Subcutaneous abdominal adipose tissue (tissue), 5 donors: ENCODE measurements at regions not wholly inside any gene's neighbourhood (a gene's known extent, or its start where the extent isn't known, plus 50 kb on each side); places are given as distances from the start of the nearest gene placed in this dataset.

ENCODE experiments used
- H3K27ac ChIP-seq: one replicate; pipeline ENCODE4 v1.7.0; 2013; ENCODE audit warnings: low read depth, mild to moderate bottlenecking, inconsistent platforms, low read length, moderate library complexity
- H3K27me3 ChIP-seq, 5 donors: one replicate each; pipeline ENCODE4 v1.7.0; 2013; ENCODE audit warnings: low read length in 5 of 5, inconsistent platforms in 1 of 5; ENCODE audit not compliant: control insufficient read depth in 5 of 5, insufficient read depth in 4 of 5
- H3K36me3 ChIP-seq, 5 donors: one replicate each; pipeline ENCODE4 v1.7.0; 2013; ENCODE audit warnings: low read length in 5 of 5; ENCODE audit not compliant: control insufficient read depth in 5 of 5, insufficient read depth in 5 of 5
- H3K4me1 ChIP-seq, 5 donors: one replicate each; pipeline ENCODE4 v1.7.0; 2013; ENCODE audit warnings: low read length in 5 of 5, mild to moderate bottlenecking in 3 of 5, moderate library complexity in 1 of 5; ENCODE audit not compliant: control insufficient read depth in 5 of 5, insufficient read depth in 5 of 5
- H3K4me3 ChIP-seq, 5 donors: one replicate each; pipeline ENCODE4 v1.7.0; 2013; ENCODE audit warnings: low read length in 5 of 5, low read depth in 1 of 5
- H3K9ac ChIP-seq, 5 donors: one replicate each; pipeline ENCODE4 v1.7.0; 2013; ENCODE audit warnings: low read length in 5 of 5, mild to moderate bottlenecking in 4 of 5, moderate library complexity in 3 of 5
- H3K9me3 ChIP-seq, 5 donors: one replicate each; pipeline ENCODE4 v1.7.0; 2013; ENCODE audit warnings: low read length in 5 of 5; ENCODE audit not compliant: control insufficient read depth in 5 of 5
- donor health status: healthy.
- donor health status: healthy.
- donor health status: healthy.
- donor health status: healthy.
- donor health status: healthy.

GRCh38 chr11:15687342-15687741, 572.6 kb downstream of the INSC start:
- Histone ChIP-seq H3K27me3 (no peaks in the 10 kb centered on the region), H3K4me3 (no peak overlapping the region), H3K36me3 (no peaks in the 10 kb centered on the region), H3K27ac (no peak overlapping the region), H3K4me1 (peaks cover 6 to 14% (median 11%) of the 10 kb centered on the region in 5 donors), H3K9ac (no peak overlapping the region), H3K9me3 (no peaks in the 10 kb centered on the region)

- Histone ChIP-seq H3K9ac (no peak overlapping the region), H3K4me1 (peaks cover 6 to 14% (median 11%) of the 10 kb centered on the region in 5 donors), H3K27me3 (no peaks in the 10 kb centered on the region), H3K27ac (no peak overlapping the region), H3K36me3 (no peaks in the 10 kb centered on the region), H3K9me3 (no peaks in the 10 kb centered on the region), H3K4me3 (no peak overlapping the region)
Measured at GRCh38 chr11:15688351-15688792, 573.6 kb downstream of the INSC start.

- Histone ChIP-seq H3K27me3 (no peaks in the 10 kb centered on the region), H3K4me1 (peaks cover 6 to 14% (median 11%) of the 10 kb centered on the region in 5 donors), H3K36me3 (no peaks in the 10 kb centered on the region), H3K9ac (no peak overlapping the region), H3K4me3 (no peak overlapping the region), H3K9me3 (no peaks in the 10 kb centered on the region), H3K27ac (no peak overlapping the region)
Measured at GRCh38 chr11:15690320-15690719, 575.6 kb downstream of the INSC start.

- H3K4me3 ChIP-seq = no peak overlapping the region
- H3K36me3 ChIP-seq = no peaks in the 10 kb centered on the region
- H3K4me1 ChIP-seq = peaks cover 6 to 13% (median 11%) of the 10 kb centered on the region in 5 donors
- H3K27ac ChIP-seq = no peak overlapping the region
- H3K9ac ChIP-seq = no peak overlapping the region
- no peaks in the 10 kb centered on the region for H3K9me3 ChIP-seq
- H3K27me3 ChIP-seq = no peaks in the 10 kb centered on the region
Measured at GRCh38 chr11:15692739-15693138, 578.0 kb downstream of the INSC start.

GRCh38 chr11:15695096-15695721, 580.5 kb downstream of the INSC start:
- no peak overlapping the region for H3K27ac ChIP-seq
- H3K9ac ChIP-seq = no peak overlapping the region
- no peak overlapping the region for H3K4me3 ChIP-seq
- no peaks in the 10 kb centered on the region for H3K4me1 ChIP-seq
- H3K27me3 ChIP-seq = no peaks in the 10 kb centered on the region
- no peaks in the 10 kb centered on the region for H3K9me3 ChIP-seq
- no peaks in the 10 kb centered on the region for H3K36me3 ChIP-seq

- Histone ChIP-seq H3K36me3 (no peaks in the 10 kb centered on the region), H3K27me3 (no peaks in the 10 kb centered on the region), H3K9me3 (no peaks in the 10 kb centered on the region)
Measured at GRCh38 chr11:15696069-15696468, 581.3 kb downstream of the INSC start.

GRCh38 chr11:15697437-15698236, 582.9 kb downstream of the INSC start:
- H3K27ac ChIP-seq = no peak overlapping the region
- H3K4me1 ChIP-seq = no peaks in the 10 kb centered on the region
- H3K9me3 ChIP-seq = peaks cover 0 to 3% (median 0%) of the 10 kb centered on the region in 5 donors
- no peaks in the 10 kb centered on the region for H3K36me3 ChIP-seq
- H3K4me3 ChIP-seq = no peak overlapping the region
- no peak overlapping the region for H3K9ac ChIP-seq
- no peaks in the 10 kb centered on the region for H3K27me3 ChIP-seq

More at GRCh38 chr11:15696069-15696468, 581.3 kb downstream of the INSC start:
- H3K4me3 ChIP-seq = no peak overlapping the region
- no peaks in the 10 kb centered on the region for H3K4me1 ChIP-seq
- H3K27ac ChIP-seq = no peak overlapping the region
- no peak overlapping the region for H3K9ac ChIP-seq

GRCh38 chr11:15698855-15699254, 584.1 kb downstream of the INSC start:
- Histone ChIP-seq H3K4me1 (no peaks in the 10 kb centered on the region), H3K9ac (no peak overlapping the region), H3K27me3 (no peaks in the 10 kb centered on the region), H3K4me3 (no peak overlapping the region), H3K9me3 (peaks cover 0 to 3% (median 0%) of the 10 kb centered on the region in 5 donors), H3K27ac (no peak overlapping the region), H3K36me3 (no peaks in the 10 kb centered on the region)

GRCh38 chr11:15699978-15700377, 585.3 kb downstream of the INSC start:
- Histone ChIP-seq H3K4me3 (no peak overlapping the region), H3K36me3 (no peaks in the 10 kb centered on the region), H3K9ac (no peak overlapping the region), H3K9me3 (peaks cover 0 to 3% (median 0%) of the 10 kb centered on the region in 5 donors), H3K27ac (no peak overlapping the region), H3K27me3 (no peaks in the 10 kb centered on the region), H3K4me1 (no peaks in the 10 kb centered on the region)

- Histone ChIP-seq H3K27me3 (no peaks in the 10 kb centered on the region), H3K4me1 (no peaks in the 10 kb centered on the region), H3K36me3 (no peaks in the 10 kb centered on the region), H3K27ac (no peak overlapping the region), H3K9me3 (peaks cover 0 to 3% (median 0%) of the 10 kb centered on the region in 5 donors), H3K9ac (no peak overlapping the region), H3K4me3 (no peak overlapping the region)
Measured at GRCh38 chr11:15700456-15700855, 585.7 kb downstream of the INSC start.
